ENCODE measurements at regions not wholly inside any gene's neighbourhood (a gene's known extent, or its start where the extent isn't known, plus 50 kb on each side); places are given as distances from the start of the nearest gene placed in this dataset.
"Not testable (repeated sequence)": the region's sequence is repeated elsewhere in the genome, so short reads cannot be mapped to it uniquely, and the experiment has no call there.

DNA sequence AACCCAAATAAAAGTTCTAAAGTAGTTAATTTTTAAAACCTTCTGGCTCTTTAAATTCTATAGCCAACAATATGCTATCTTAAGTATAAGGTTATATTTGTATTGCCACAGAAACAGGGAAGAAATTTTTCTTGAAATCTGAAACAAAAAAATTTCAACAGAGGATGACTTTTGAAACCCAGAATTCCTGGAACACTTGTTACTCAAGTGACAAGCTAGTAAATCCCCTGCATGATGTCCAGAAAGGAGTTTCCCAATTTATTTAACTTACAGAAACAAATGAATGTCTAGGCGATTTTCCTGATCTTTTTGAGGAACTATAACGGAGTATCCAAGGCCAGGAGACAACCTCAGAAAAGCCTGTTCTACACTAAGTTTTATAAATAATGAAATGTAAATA, 69.6 kb downstream of the SLC41A2 start:
- intact Hi-C loops (cut with DNase I), result no loop called here

DNA sequence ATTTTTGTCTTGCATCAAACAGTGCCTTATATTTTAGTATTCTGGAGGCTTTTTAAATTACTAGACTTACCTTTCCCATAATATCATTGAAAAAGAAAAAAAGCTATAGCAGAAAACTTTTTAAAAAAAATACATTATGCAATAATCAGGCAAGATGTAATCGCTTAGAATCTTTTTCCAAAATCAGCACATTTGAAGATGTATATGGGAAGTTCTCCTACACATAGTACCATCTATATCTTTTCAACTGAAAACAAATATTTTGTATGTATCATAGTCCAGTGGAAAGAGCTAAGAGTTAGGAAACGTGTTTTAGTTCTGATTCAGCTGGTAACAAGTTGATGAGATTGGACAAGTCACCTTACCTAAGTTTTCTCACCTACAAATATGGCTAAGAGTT, 70.6 kb downstream of the SLC41A2 start:
- H3K27ac ChIP-seq, result no peak overlapping the region
- no peak overlapping the region for H3K4me3 ChIP-seq
- intact Hi-C loops (cut with DNase I), result no loop called here
- DNase-seq, result no peak
- no peaks in the 10 kb centered on the region for H3K27me3 ChIP-seq
- WGBS, 2 donors, result 82 to 87% methylated on average over 2 of the region's 2 CpGs
- no peaks in the 10 kb centered on the region for H3K9me3 ChIP-seq
- no peaks in the 10 kb centered on the region for H3K36me3 ChIP-seq
- no peaks in the 10 kb centered on the region for H3K4me1 ChIP-seq
- TF ChIP-seq EP300 (IDR thresholded peaks at IDR 0.05) (no peak), POLR2AphosphoS5 (IDR thresholded peaks at IDR 0.05) (no peak), POLR2A (IDR thresholded peaks at IDR 0.05) (no peak)
- TF ChIP-seq, protein P1, sequence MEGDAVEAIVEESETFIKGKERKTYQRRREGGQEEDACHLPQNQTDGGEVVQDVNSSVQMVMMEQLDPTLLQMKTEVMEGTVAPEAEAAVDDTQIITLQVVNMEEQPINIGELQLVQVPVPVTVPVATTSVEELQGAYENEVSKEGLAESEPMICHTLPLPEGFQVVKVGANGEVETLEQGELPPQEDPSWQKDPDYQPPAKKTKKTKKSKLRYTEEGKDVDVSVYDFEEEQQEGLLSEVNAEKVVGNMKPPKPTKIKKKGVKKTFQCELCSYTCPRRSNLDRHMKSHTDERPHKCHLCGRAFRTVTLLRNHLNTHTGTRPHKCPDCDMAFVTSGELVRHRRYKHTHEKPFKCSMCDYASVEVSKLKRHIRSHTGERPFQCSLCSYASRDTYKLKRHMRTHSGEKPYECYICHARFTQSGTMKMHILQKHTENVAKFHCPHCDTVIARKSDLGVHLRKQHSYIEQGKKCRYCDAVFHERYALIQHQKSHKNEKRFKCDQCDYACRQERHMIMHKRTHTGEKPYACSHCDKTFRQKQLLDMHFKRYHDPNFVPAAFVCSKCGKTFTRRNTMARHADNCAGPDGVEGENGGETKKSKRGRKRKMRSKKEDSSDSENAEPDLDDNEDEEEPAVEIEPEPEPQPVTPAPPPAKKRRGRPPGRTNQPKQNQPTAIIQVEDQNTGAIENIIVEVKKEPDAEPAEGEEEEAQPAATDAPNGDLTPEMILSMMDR (IDR thresholded peaks at IDR 0.05), result no peak

More for the DNA sequence above, 69.6 kb downstream of the SLC41A2 start:
- Histone ChIP-seq H3K27me3 (no peaks in the 10 kb centered on the region), H3K9me3 (no peaks in the 10 kb centered on the region), H3K36me3 (no peaks in the 10 kb centered on the region), H3K4me3 (no peak overlapping the region), H3K27ac (no peak overlapping the region), H3K4me1 (no peaks in the 10 kb centered on the region)
- 83 to 91% methylated on average over 2 of the region's 2 CpGs for WGBS, 2 donors
- TF ChIP-seq EP300 (IDR thresholded peaks at IDR 0.05) (no peak), POLR2A (IDR thresholded peaks at IDR 0.05) (no peak), POLR2AphosphoS5 (IDR thresholded peaks at IDR 0.05) (no peak)
- TF ChIP-seq, protein P1 (IDR thresholded peaks at IDR 0.05), result no peak
- DNase-seq, result no peak

DNA sequence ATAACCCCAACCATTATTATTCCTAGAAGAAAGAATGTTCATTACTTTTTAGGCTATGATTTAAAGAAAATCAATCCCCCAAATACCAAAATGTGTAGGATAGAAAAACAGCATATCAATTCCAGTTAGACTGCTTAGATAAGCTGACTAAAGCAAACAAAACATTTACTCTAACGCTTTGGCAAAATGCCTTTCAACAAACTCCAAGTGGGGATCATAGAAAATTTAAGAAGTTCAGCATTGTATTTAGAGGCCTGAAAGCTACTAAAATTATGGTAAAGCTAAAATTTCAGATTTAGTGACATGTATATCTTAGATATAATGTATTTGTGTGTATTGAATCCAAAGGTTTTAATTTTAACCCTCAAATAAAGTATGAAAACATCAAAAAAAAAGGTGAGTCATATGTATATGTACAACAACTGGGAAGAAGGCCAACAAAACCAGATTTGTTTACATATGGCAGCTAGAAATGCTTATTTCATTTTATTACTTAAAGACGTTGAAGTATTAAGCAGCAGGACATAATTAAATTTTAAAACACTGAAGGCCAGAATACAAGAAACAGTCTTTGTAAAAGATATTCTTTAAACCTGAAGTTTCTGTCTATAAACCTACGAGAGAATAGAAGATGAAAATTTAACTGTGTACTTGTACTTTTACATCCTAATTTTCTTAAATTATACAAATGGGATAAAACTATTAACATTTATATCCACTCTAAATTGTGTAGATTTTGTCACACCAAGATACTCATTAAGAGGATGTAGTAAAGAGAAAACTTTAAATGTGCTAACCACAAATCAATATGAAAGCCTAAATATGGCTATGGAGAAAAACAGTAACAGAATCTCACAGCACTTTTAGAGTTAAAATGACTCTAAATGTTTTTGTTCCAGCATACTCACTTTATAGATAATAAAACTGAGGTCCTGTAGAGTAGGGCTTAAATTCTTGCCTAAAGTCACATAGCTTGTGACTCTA, 71.4 kb downstream of the SLC41A2 start:
- WGBS, 2 donors, result 17 to 64% methylated on average over 3 of the region's 3 CpGs
- no peaks in the 10 kb centered on the region for H3K36me3 ChIP-seq
- intact Hi-C loops (cut with DNase I), result no loop called here
- H3K9me3 ChIP-seq, result no peaks in the 10 kb centered on the region
- TF ChIP-seq POLR2AphosphoS5 (IDR thresholded peaks at IDR 0.05) (no peak), POLR2A (IDR thresholded peaks at IDR 0.05) (no peak), EP300 (IDR thresholded peaks at IDR 0.05) (no peak)
- TF ChIP-seq, protein P1 (IDR thresholded peaks at IDR 0.05), result no peak
- no peaks in the 10 kb centered on the region for H3K27me3 ChIP-seq
- no peak for DNase-seq
- H3K4me1 ChIP-seq, result no peaks in the 10 kb centered on the region
- H3K4me3 ChIP-seq, result no peak overlapping the region
- H3K27ac ChIP-seq, result no peak overlapping the region

DNA sequence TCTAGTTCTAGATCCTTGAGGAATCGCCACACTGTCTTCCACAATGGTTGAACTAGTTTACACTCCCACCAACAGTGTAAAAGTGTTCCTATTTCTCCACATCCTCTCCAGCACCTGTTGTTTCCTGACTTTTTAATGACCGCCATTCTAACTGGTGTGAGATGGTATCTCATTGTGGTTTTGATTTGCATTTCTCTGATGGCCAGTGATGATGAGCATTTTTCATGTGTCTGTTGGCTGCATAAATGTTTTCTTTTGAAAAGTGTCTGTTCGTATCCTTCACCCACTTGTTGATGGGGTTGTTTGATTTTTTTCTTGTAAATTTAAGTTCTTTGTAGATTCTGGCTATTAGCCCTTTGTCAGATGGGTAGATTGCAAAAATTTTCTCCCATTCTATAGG, 79.2 kb downstream of the SLC41A2 start:
- not testable (repeated sequence) for H3K36me3 ChIP-seq, H3K4me1 ChIP-seq, H3K27ac ChIP-seq, H3K27me3 ChIP-seq, DNase-seq, H3K4me3 ChIP-seq, H3K9me3 ChIP-seq
- WGBS, 2 donors, result 90 to 93% methylated on average over 2 of the region's 3 CpGs
- intact Hi-C loops (cut with DNase I), result loop anchor here (5.0 kb wide), 2 partner anchors 422 to 677 kb away; partner anchors contain the start of gene CHST11

DNA sequence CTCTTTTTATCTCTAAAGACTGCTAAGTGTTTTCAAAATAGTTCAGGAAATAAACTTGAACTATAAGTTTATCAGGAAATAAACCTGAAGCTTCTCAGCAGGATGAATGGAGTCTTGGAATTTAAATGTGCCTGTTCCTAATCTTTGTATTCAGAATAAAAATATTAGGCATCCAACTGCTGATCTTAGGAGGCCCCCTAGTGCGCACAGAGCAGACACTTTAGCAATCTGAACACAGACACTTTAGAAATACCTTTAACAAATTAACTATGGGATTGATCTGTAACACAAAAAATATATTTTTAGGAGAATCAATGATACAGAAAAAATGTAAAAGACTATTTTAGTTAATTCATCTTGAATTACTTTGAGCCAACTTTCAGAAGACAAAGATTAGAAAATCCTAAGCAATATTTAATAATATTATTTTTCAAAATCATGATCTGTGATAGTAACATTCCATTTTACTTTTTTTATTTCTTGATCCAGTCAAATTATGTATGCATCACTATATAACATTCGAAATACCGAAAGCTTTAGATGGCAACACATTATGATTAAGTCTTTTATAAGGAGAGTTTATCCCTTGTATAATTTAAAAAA, 80.9 kb downstream of the SLC41A2 start:
- TF ChIP-seq POLR2A (IDR thresholded peaks at IDR 0.05) (no peak), EP300 (IDR thresholded peaks at IDR 0.05) (no peak)
- TF ChIP-seq, protein P1 (IDR thresholded peaks at IDR 0.05), result peak; percentile 50 to 68 (median 62)
- Histone ChIP-seq H3K27me3 (no peaks in the 10 kb centered on the region), H3K4me1 (peaks cover 0 to 12% (median 7%) of the 10 kb centered on the region in 4 donors), H3K36me3 (no peaks in the 10 kb centered on the region), H3K27ac (no peak overlapping the region), H3K9me3 (no peaks in the 10 kb centered on the region), H3K4me3 (no peak overlapping the region)
- intact Hi-C loops (cut with DNase I), result loop anchor here (1.0 to 5.0 kb wide), 4 partner anchors 176 to 675 kb away; partner anchors contain the start of gene CHST11
- WGBS, 2 donors, result 74 to 90% methylated on average over 3 of the region's 3 CpGs
- no peak for DNase-seq

Measured in sigmoid colon (tissue), 6 donors.